22Rv1 (cell line): ENCODE measurements at regions not wholly inside any gene's neighbourhood (a gene's known extent, or its start where the extent isn't known, plus 50 kb on each side); places are given as distances from the start of the nearest gene placed in this dataset.

ENCODE experiments used
- H3K27ac ChIP-seq: fragments of 450-650 bp; 2 replicates; pipeline ENCODE4 v1.5.1; 2017
- CTCF ChIP-seq: fragments of 450-650 bp; IDR thresholded peaks from 2 replicates; pipeline ENCODE4 v1.5.1; 2017; ENCODE audit warnings: mild to moderate bottlenecking
- ZFX ChIP-seq: fragments of 450-650 bp; IDR thresholded peaks from 2 replicates; pipeline ENCODE4 v1.6.1; 2017; ENCODE audit warnings: antibody characterized with exemption, borderline replicate concordance

- no peak overlapping the region for H3K27ac ChIP-seq
- TF ChIP-seq CTCF: no peak
- no peak for TF ChIP-seq ZFX
Measured at GRCh38 chr2:138187221-138187620, 222.9 kb downstream of the HNMT start.

GRCh38 chr2:138190999-138191398, 226.7 kb downstream of the HNMT start:
- TF ChIP-seq CTCF (no peak), ZFX (no peak)
- H3K27ac ChIP-seq: no peak overlapping the region

DNA sequence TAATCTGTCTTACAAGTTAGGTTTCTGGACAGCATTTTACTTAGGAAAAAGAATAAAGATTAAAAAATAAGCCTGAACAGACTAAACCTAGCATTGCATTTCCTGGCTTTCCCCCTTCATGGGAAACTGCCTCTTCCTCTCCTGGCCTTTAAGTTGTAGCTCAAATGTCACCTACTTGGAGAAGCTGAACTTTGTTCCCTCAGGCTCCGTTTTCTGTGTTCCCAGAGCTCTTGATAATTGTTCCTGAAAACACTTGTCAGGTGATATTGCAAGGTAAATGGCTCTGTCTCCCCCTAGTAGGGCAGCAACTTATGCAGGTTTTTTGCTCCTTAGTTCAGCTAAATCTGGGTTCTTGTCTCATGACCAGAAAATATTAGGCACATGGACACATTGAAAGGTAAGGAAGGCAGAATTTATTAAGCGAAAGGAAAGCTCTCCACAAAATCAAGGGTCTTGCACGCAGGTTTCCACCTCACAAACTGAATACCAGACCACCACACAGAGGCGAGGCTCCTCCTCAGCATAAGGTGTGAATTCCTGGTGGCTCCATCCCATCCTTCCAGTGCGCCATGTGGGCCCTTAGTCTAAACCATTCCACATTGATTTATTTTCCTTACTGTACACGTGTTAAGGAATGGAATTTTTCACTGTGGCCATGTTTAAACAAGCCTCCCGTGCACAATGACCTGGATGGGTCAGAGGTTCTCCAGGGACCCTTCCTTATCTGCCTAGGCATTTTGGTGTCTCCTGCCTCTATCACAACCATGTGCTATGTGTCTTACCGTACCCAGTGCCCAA, 229.3 kb downstream of the HNMT start:
- H3K27ac ChIP-seq: no peak overlapping the region

GRCh38 chr2:138201286-138201685, 237.0 kb downstream of the HNMT start:
- TF ChIP-seq ZFX (no peak), CTCF (no peak)
- no peak overlapping the region for H3K27ac ChIP-seq

More for the DNA sequence above, 229.3 kb downstream of the HNMT start:
- no peak for TF ChIP-seq ZFX
- no peak for TF ChIP-seq CTCF

- TF ChIP-seq CTCF (no peak), ZFX (no peak)
- no peak overlapping the region for H3K27ac ChIP-seq
Measured at GRCh38 chr2:138202762-138203161, 238.5 kb downstream of the HNMT start.

DNA sequence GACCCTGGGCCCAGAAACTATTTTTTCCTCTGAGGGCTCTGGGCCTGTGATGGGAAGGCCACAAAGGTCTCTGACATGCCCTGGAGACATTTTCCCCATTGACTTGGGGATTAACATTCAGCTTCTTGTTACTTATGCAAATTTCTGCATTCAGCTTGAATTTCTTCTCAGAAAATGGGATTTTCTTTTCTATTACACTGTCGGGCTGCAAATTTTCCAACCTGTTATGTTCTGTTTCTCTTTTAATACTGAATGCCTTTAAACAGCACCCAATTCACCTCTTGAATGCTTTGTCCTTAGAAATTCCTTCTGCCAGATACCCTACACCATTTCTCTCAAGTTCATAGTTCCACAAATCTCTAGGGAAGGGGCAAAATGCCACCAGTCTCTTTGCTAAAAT, 241.0 kb downstream of the HNMT start:
- no peak overlapping the region for H3K27ac ChIP-seq
- TF ChIP-seq CTCF (no peak), ZFX (no peak)

DNA sequence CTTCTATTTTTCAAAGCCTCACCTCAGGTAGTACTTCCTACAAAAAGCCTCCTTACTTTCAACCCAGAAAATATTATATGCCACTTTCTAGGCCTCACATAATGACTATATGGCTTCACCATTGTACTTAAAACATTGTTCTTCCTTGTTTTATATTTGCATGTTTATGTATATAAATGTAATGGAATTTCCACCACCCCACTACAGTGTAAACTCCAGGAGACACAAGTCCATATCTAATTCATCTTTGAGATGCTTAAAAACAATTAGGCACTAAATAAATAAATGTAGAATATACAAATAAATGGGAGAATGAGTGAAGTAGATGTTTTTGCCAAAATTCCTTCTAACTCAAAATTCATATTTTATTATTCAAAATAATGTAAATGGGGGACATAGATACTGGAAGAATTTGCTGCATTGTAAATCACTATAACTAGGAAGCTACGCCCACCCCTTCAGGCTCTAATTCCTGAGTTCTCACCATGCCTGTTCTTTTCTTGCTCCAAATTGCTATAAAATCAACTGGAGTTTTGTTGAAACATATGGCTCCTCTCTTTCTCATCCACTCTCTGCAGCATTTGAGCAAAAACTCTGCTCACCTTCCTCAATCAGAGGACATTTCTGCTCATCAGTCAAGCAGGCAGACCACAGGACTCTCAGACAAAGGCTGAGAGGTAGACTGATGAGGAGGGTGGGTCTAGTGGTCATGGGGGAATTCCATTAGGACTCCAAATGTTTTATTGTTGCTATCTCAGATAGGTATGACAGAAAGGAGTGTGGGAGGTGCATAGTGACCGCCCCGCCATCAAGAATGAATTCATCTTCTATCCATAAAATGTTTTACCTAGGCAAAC, 243.0 kb downstream of the HNMT start:
- TF ChIP-seq ZFX (no peak), CTCF (no peak)
- no peak overlapping the region for H3K27ac ChIP-seq
